AG09319 (cell line): ENCODE measurements at regions not wholly inside any gene's neighbourhood (a gene's known extent, or its start where the extent isn't known, plus 50 kb on each side); places are given as distances from the start of the nearest gene placed in this dataset.
"Not testable (repeated sequence)": the region's sequence is repeated elsewhere in the genome, so short reads cannot be mapped to it uniquely, and the experiment has no call there.

Source experiments
- DNase-seq: peaks from one replicate; pipeline ENCODE4 v3.0.0-alpha.2; 2010; ENCODE audit warnings: low read depth; ENCODE audit errors: extremely low read depth
- TF ChIP-seq, protein P1 (sequence below): IDR thresholded peaks from 2 replicates; pipeline ENCODE4 v1.5.1; 2011; ENCODE audit warnings: low read depth, mild to moderate bottlenecking, inconsistent platforms, low read length, moderate library complexity

DNA sequence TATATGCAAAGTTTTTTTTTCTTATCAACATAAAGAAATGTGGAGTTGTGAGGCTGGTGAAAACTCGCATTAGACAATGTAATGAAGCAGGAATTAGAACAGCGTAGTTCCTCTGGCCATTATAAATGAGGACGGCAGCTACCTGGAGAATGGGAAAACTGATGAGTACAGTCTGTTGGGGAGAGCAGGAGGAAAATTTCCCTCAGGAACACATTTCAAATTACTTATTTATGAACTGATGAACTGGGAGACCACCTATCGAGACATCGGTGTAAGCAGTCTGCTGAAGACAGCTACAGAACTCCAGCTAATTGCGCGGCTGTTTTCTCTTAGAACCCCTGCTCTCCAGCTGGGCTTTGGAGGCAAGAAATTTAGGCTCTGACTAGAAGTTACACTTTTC is 343.9 kb upstream of the CLINT1 start:
- TF ChIP-seq, protein P1, sequence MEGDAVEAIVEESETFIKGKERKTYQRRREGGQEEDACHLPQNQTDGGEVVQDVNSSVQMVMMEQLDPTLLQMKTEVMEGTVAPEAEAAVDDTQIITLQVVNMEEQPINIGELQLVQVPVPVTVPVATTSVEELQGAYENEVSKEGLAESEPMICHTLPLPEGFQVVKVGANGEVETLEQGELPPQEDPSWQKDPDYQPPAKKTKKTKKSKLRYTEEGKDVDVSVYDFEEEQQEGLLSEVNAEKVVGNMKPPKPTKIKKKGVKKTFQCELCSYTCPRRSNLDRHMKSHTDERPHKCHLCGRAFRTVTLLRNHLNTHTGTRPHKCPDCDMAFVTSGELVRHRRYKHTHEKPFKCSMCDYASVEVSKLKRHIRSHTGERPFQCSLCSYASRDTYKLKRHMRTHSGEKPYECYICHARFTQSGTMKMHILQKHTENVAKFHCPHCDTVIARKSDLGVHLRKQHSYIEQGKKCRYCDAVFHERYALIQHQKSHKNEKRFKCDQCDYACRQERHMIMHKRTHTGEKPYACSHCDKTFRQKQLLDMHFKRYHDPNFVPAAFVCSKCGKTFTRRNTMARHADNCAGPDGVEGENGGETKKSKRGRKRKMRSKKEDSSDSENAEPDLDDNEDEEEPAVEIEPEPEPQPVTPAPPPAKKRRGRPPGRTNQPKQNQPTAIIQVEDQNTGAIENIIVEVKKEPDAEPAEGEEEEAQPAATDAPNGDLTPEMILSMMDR, result no peak
- DNase-seq, result no peak

DNA sequence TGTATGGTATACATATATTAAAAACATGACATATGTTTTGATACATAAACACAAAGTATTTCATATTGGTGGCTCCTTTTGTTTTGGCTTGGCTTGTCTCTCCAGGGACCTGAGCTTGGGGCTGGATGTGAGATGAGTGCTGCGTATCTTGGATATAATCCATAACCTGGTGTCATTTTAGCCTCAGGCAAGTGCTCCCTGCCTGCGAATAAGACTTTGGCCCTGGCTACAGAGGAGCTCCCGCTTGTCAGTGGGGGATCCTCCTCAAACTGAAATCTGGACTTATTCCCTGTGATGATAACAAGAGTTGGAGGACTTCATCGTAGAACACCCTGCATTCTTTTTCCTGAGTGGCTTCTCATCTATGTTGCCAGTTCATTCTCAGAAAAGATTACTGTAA is 341.7 kb upstream of the CLINT1 start:
- TF ChIP-seq, protein P1, result no peak
- DNase-seq, result no peak

DNA sequence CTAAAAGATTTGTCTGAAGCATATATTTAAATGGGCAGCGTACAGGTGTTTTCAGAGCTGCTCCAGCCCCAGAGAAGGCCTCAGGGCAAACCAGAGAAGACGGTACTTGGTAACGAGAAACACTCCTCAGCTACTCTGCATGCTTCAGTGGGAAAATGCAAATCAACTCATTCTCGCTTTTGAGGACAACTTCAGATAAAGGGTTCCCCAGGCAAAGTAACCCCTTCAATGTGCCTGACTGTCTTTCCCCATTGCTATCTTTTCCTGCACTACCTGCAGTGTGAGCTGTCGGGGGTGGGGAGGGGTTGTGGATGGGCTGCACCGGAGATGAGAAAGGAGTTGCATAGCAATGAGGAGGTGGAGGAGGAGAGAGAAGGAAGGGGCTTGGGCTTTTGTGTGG is 339.7 kb upstream of the CLINT1 start:
- no peak for DNase-seq
- TF ChIP-seq, protein P1, result no peak

DNA sequence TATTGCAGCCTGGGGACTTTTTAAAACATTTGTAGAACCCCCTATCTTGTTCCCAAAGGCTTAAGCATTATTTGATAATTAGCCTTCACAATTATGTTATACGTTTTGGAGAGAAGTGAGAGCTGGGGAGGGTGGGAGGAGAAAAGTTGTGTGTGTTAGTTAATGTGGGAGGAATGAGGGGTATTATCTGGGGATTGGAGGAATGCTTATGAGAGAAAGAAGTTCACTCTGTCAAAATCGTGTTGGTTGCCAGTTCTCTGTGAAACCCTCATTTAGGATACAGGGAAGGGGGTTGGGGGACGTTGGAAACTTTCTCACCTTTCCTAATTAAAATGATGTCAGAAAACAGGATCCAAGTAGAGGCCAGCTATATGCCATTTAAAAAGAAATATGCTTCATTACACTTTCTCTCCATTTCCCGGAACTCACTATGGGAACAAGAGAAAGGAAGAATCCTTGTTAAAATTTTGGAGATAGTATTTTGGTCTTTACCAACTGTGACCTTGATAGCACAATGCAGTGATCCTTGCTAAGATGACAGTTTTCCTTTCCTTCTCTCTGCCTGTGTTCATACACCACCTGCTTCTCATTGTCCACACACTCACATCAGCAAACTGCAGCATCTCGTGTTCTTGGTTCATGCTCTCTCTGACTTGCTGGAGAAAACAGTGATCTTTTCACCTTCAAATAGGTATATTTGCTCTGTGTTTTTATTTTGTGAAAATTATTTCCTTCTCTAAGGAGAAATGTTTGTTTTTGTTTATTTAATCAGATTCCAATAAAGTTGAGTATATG is 336.7 kb upstream of the CLINT1 start:
- TF ChIP-seq, protein P1, result no peak
- DNase-seq, result no peak

DNA sequence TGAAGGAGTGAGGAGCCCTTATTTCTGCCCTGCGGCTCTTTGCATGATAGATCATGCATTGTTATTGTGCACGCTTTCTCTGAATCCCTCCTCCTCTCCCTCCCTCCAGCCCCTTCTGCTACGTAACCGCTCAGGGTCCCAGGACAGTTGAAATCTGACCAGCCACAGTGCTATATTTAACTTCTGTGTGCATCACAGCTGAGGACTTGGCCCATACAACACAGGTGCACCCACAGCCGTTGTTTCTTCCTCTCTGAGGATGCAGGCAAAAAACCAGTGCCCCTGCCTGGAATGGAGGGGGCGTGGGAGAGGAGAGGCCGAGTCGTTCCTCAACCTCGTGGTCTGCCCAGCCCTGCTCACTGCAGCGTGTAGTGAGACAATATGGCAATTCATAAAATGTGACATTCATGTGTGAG is 335.6 kb upstream of the CLINT1 start:
- TF ChIP-seq, protein P1, result no peak
- DNase-seq, result no peak

DNA sequence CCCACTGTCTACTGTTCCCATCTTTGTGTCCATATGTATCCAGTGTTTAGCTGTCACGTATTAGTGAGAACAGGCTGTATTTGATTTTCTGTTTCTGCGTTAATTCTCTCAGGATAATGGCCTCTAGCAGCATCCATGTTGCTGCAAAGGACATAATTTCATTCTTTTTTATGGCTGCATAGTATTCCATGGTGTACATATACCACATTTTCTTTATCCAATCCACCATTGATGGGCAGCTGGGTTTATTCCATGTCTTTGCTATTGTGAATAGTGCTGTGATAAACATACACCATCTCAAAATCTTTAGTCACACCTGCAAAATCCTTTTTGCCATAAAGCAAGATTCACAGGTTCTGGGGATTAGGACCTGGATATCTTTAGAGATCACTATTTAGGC is 334.4 kb upstream of the CLINT1 start:
- DNase-seq, result not testable (repeated sequence)

DNA sequence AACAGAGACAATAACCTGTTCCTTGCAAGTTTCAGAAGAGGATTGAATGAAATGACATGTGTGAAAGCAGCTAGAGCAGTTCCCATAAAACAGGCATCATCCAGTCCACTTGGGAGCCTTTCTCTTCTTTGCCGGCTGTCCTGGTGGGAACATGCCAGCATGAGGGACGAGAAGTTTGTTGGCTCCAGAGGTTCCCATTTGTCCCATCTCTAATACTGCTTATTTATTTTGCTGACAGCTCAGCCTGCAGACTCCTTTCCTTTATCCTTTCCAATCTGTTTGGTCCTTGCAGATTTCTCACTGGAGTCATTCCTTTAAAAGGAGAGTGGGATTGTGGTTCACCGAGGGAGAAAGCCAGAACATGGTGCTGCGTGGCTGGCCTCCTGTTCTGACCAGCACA is 321.5 kb upstream of the CLINT1 start:
- DNase-seq, result no peak
- TF ChIP-seq, protein P1, result no peak

DNA sequence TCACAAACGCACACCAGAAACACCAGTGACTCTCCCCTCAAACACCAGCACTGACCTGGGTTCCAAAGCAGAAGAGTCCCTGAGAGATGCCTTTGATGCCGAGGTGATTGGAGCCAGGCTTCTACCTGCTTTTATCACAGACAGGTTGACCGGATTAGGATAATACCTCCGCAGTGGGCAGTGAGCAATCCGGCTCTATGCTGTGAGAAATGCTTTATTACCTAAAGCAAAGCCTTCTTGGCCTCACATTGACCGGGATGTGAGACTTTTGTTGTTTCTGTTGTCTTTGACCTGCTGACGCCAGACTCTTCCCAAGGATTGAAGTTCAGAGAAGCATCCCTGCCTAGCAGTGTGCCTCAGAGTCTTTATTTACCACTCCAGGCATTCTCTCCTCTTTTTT is 320.3 kb upstream of the CLINT1 start:
- no peak for DNase-seq
- TF ChIP-seq, protein P1, result no peak
